ENCODE measurements at regions not wholly inside any gene's neighbourhood (a gene's known extent, or its start where the extent isn't known, plus 50 kb on each side); places are given as distances from the start of the nearest gene placed in this dataset.

DNA sequence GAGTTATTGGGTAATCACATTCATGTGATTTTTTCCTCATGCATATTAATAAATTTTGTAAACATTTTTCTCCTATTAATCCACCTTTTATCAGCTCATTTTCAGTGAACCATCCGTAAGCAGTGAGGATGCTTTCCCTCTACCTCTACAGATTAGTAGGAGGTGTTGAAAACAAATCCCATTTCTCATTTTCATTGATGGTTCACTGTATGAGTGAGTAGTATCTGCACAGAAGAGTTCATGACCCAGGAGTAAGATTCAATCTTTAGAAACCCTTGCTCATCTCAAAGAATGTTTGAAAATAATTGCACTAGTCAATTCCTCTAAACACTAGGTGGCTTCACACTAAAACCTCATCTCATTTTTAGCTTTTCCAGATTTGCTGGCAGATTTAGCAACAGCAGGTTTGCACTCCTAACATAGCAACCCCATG is 440.0 kb downstream of the HAO1 start:
- no peak for DNase-seq (ENCODE audit: low read depth in 2 of 2)

DNA sequence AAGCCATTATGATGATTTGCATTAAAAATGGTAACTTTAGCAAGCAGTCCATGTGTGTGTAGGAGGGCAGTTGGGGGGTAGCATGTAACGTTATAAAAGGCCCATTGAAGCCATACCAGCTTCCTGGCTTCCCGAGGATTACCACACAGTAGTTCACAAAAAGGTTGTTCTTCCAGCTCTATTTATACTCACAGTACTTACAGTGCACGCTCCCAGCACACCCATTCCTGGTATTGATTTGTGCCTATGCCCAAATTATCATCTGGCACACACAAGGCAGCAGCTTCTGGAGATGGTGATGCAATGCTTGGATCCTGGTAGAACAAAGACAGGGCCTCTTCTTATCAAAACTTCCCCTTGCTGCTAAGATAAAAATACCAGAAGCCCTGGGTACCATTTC is 436.8 kb downstream of the HAO1 start:
- DNase-seq (ENCODE audit: low read depth in 2 of 2), result no peak

DNA sequence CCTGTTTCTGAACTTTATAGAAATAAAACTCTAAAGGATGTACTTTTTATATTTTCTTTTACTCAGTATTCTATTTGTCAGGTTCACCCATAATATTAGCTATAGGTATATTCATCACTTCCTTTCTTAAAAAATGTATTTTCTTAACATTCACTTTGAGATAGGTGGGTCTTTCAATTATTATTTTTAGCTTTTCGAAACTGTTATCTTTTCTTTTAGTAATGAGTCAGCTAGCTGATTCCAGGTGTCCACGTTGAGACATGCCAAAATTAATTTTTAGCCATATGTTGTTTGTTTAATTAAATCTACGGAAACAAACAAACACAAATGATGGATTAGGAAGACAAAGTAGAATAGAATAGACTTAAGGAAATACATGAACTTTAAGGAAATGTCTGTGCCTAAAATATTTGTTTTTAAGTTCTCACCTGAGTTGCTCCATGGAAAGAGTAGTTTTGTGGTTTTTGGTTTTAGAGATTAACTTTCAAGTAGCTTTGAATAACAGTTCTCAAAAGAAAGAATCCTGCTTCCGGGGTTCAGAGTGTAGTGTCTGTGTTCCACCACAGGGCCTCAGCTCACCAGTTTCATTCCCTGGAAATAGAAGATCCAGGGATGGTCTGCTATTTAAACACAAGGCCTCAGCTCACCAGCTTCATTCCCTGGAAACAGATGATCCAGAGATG is 435.0 kb downstream of the HAO1 start:
- DNase-seq (ENCODE audit: low read depth in 2 of 2), result no peak

DNA sequence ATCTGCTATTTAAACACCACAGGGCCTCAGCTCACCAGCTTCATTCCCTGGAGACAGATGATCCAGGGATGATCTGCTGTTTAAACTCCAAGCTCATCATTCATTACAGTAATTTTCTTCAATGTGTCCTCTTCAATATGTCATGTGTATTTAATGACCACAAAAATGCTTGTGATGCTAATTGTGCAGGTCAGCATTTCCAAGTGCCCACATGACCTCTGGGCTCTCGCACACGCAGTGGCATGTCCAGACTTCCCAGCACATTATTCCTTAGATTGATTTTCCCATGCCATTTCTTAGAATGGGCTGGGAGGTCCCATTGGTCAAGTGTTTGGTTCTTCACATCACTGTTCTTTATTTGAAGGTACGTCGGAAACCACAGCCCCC is 434.4 kb downstream of the HAO1 start:
- DNase-seq (ENCODE audit: low read depth in 2 of 2), result no peak

DNA sequence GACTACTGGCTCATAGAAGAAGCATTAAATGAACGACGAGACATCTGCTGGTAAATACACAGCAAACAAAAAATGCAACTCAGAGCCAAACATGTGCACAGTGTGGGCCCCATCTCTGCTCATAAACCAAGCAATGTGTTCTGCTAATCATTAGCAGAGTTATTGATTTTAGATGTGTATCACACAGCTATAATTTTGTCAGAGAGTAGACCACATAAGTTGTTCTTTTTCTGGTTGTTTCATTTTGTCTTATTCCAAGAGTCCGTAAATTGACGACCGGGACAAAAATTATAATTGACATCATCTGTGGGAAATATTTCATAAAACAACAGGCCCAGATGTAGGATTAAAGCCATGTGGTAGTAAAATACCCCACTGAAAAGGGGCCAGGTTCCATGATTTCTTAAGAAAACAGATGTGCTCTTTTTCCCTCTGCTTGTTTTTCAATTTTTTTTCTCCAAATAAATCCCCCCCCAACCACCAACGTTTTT is 423.6 kb downstream of the HAO1 start:
- no peak for DNase-seq (ENCODE audit: low read depth in 2 of 2)

DNA sequence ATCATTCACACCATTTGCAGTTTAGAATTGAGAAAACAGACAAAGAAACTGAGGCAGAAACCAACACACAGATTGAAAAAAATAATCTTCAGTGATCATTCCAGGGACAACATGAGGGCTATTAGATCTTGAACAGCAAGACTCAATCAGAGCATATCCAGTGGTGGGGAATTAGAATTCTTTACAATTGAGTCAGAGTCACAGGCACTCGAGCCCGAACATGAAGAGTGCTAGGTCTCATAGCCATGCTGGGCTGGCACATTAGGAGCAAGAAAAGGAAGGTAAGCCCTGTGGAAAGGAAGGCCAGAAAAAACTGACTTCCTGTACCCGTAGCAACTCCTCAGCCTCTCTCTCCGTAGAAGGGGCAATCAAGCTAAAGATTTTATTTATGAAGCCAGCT is 419.9 kb downstream of the HAO1 start:
- DNase-seq (ENCODE audit: low read depth in 2 of 2), result no peak

DNA sequence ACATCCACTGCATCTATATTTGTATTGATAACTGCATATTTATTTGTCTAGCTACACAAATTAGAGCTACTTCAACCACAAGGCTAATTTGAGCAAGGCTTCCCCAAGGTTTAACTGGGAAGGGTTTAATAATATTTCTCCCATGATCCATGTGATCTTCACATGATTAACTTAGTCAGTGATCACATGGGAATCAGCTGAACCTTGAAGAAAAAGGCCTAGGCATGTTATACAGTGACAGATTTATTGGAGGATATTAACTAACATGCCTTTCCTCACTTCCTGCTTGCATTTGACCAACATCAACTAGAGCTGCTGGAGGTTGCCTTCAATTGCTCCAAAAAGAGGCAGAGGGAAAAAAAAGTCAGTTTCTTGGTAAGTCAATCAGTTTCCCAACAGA is 417.0 kb downstream of the HAO1 start:
- DNase-seq (ENCODE audit: low read depth in 2 of 2), result no peak

DNA sequence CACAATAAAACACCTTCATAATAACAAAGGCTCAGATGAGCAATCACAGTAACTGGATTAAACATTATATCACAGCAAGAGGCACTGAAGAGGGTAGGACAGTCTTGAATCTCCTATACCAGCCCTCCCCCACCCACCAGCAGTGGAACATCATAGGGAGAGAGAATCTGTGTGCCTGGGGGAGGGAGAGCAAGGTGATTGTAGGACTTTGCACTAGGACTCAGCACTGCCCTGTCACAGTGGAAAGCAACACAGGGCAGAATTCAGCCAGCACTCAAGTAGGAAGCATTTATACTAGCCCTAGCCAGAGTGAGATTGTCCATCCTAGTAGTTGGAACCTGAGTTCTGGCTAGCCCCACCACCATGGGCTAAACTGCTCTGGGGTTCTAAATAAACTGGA is 400.2 kb downstream of the HAO1 start:
- no peak for DNase-seq (ENCODE audit: low read depth in 2 of 2)

DNA sequence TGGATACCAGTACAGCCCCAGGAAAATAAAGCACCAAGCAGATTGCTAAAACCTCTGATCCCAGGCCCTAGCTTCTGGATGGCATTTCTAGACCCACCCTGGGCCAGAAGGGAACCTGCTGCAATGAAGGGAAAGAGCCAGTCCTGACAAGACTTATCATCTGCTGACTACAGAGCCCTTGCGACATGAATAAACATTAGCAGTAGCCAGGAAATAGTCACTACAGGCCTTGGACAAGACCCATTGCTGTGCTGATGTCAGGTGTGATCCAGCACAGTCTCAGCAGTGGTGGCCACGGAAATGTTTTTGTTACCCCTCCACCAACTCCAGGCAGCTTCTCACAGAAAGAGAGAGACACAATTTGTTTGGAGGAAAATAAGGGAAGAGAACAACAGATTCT is 399.3 kb downstream of the HAO1 start:
- no peak for DNase-seq (ENCODE audit: low read depth in 2 of 2)

DNA sequence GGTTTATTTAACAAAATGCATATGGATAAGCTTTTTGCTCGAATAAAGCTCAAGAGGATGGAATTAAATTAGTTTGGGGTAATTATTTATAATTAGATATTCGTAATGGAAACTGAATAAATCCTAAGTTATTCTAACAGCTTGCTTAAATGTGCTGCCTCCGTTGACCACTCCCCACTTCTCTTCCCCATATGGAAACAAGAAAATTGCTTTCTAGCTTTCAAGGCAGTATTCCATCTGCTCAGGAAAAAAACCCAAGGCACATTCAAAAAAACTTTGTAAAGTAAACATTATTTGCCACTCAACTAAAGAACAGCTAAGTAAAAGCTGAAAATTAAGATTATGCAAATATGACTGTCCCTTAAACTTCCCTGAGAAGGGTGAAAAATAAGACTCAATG is 369.2 kb downstream of the HAO1 start:
- no peak for DNase-seq (ENCODE audit: low read depth in 2 of 2)

DNA sequence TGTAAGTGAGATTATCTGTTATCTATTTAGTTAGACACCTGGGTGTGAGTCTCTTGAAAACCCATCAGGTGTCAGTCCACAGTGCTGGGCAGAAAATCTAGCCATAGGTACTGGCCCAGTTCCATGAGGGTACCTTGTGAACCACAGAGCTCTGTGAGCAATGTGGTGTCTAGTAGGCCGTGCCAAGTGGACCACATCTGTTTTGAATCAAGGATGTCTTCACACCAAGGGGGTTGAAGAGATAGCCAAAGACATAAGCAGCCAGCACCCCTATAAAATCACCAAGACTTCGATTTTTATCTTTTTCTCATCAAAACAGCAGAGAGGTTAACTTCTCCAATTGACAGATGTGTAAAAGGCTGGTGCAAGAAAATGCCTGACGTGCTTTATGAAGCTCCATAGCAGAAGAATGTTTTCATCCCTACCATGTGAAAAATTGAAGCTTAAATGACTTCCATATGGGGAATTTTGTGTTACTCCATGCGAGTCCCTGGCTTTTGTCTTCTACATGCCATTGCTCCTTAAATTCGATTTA is 368.7 kb downstream of the HAO1 start:
- DNase-seq (ENCODE audit: low read depth in 2 of 2), result no peak

DNA sequence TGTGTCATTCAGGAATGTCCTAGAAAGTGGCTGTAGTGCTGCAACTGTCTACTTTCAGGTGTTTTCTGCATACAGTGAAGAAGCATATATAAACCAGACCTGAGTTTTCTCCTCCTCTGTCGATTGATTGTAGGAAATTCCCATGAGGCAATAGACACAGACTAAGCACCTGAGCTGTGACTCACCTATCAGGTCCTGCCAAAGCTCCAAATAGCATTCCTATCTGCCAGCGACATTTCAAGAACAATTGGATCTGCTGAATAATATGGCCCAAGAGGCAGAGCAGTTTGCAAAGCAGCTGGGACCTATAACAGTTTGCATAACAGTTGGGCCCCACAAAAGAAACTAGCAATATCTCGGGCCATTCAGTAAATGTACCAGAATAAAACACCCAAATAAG is 360.4 kb downstream of the HAO1 start:
- no peak for DNase-seq (ENCODE audit: low read depth in 2 of 2)

DNA sequence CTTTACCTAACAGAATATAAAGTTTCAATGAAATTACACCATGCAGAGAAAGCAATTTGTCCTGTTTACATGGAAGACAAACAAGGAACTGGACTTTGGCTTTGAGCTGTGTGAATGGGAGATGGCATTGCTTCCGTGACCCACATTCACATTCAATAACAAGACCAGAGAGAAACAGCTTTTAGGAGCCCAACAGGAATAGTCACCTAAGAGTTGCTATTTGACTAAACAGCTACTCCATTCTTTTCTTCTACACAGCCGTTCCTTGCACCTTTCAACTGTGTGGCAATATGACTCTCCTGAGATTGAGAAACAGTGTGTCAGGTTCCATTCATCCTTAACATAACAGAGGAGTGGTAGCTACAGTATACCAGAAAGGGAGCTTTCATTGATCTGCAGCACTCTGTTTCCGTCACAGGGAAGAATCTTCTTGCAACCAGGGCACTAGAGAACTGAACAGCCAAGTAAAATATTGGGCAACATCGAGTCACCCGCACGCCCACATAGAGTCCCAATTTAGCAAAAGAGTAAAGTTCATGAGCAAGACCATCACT is 355.1 kb downstream of the HAO1 start:
- DNase-seq (ENCODE audit: low read depth in 2 of 2), result no peak

DNA sequence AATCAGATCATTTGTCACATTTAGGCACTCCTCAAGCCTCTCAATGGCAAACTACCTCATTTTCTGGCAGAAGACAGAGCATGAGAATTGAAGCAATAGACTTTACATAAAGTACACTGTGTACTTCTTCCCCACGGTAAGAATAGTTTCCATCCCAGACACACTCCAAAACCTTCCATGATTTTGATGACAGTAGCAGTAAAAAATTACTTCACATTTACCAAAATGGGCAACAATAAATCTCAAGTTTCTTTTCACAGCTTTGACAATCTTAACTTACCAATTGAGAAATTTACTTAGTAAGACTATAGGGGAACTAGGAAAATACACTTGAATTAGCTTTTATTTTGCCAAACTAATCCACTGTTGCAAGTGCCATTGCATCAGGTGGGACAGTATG is 353.8 kb downstream of the HAO1 start:
- no peak for DNase-seq (ENCODE audit: low read depth in 2 of 2)

DNA sequence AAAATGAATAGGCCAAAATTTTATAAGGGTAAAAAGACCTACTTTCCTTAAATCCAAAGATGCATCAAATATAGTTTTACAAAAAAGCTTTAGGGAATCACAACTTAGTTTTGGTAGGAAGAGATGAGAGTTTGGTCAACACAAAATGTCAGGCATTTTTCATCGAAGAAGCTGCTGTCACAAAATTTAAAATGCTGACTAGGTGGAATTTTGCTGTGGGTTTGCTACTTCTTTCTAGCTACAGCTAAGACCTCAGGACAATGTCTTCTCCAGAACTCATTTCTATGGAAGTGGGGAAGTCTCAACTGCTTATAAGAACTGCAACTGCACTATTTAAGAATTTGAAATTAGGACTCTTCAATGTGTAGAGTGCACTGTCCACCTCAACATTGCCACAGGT is 351.1 kb downstream of the HAO1 start:
- DNase-seq (ENCODE audit: low read depth in 2 of 2), result no peak

DNA sequence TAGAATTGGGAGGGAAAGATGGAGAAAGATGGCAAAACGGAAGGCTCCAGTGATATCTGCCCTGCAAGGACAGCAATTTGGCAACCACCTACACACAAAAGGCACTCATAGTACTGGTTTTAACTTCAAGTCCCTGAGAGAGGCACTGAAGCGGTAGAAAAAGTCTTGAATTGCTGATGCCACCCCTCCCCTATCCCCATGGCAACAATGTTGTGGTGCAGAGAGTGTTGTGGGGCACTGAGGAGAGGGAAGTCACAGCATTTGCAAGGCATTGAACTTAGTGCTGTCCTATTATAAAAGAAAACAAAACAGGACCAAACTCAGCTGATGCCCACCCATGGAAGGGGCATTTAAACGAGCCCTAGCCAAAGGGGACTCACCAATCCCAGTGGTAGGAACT is 343.7 kb downstream of the HAO1 start:
- no peak for DNase-seq (ENCODE audit: low read depth in 2 of 2)

DNA sequence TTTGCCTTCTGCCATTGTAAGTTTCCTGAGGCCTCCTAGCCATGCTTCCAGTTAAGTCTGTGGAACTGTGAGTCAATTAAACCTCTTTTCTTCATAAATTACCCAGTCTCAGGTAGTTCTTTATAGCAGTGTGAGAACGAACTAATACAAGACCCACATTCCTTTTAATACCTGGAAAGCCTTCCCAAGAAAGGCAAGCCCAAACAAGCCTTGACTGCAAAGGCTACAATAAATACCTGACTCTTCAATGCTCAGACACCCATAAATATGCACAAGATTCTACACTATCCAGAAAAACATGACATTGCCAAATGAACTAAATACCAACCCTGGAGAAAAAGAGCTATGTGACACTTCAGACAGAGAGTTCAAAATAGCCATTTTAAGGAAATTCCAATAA is 338.8 kb downstream of the HAO1 start:
- no peak for DNase-seq (ENCODE audit: low read depth in 2 of 2)

DNA sequence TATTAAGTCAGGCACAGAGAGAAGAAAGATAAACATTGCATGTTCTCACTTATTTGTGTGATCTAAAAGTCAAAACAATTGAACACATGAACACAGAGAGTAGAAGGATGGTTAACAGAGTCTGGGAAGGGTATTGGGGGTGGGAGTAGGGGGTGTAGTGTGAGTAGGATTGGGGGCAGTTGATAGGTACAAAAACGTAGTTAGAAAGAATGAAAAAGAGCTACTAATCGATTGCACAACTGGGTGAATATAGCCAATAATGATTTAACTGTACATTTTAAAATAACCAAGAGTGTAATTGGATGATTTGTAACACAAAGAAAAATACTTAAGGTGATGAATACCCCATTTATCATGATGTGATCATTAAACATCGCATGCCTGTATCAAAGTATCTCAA is 333.3 kb downstream of the HAO1 start:
- no peak for DNase-seq (ENCODE audit: low read depth in 2 of 2)

DNA sequence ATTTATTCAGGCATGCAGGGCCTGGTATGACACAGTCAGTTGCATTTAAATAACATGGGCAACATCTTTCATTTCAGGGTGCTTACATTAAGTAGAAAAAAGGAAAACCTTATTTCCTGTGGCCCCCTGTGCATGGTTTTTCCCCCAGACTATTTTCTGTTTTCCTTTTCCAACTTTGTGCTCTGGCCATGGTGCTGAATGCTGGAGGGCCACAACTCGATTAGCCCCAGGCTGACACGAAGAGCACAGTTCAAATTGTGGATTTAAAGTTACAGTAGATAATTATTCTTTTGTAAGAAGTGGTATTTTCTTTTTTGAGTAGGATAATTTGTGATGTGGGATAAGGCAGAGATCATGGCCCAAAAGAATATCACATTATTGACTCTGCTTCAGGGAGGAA is 332.0 kb downstream of the HAO1 start:
- no peak for DNase-seq (ENCODE audit: low read depth in 2 of 2)

DNA sequence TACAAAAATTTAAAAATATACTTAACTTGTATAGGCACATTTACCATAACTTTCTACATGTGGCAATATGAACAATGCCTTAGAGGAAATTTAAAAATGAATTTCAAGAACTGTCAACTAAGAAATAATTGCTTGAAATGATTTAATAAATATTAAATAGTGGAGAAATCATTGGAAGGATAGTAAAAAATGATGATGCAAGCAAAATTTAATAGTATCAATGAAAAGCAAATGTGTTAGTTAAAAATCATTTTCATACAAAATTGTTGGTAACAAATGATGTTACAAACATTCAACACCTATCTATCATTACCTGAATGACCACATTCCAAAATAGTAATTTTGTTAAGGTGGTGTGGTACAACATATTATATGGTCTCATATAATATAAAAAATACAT is 331.0 kb downstream of the HAO1 start:
- DNase-seq (ENCODE audit: low read depth in 2 of 2), result no peak

DNA sequence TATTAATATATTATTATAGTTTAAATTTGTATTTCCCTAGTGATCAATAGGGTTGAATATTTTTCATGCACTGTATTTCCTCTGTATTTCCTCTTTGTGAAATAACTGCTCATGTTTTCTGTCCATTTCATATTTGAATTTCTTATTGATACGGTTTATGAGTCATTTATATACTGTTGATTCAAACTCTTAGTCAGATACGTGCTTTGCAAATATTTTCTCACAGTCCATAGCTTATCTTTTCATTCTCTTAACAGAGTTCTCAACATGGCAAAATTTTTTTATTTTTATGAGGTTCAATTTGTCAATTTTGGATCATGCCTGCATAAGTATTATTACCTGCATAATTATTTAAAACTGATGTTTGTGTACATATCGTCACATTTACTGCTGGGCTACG is 329.6 kb downstream of the HAO1 start:
- DNase-seq (ENCODE audit: low read depth in 2 of 2), result no peak

DNA sequence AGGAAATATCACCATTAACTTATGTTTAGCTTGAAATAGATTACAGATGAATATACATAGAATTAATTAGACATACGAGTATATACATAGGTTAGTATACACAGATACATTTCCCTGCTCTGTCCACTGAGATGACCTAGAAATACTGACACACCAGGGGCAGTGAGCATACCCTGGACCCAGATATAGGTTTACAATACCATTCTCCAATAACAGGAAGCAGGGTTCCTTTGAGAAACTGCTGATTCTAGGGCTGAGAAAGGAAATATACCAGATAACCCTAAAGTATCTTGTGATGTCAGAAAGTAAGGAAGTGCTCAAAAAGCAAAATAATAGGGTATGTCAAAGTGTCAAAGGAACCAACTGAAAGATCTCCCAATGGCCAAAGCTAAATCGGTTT is 322.5 kb downstream of the HAO1 start:
- DNase-seq (ENCODE audit: low read depth in 2 of 2), result no peak

DNA sequence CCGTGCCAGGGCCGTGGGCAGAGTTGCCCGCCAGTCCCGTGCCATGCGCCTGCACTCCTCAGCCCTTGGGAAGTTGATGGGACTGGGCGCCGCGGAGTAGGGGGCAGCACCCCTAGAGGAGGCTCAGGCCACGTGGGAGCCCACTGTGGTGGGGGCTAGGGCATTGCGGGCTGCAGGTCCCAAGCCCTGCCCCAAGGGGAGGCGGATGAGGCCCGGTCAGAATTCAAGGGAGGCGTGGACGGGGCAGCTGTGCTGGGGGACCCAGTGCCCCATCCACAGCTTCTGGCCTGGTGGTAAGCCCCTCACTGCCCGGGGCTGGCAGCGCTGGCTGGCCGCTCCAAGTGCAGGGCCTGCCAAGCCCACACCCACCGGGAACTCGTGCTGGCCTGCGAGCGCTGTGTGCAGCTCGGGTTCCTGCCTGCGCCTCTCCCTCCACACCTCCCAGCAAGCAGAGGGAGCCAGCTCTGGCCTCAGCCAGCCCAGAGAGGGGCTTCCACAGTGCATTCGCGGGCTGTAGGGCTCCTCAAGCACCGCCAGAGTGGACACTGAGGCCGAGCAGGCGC is 317.8 kb downstream of the HAO1 start:
- DNase-seq (ENCODE audit: low read depth in 2 of 2), result no peak
